MM.1S (cell line): ENCODE measurements at regions not wholly inside any gene's neighbourhood (a gene's known extent, or its start where the extent isn't known, plus 50 kb on each side); places are given as distances from the start of the nearest gene placed in this dataset.

ENCODE experiments used
- CTCF ChIP-seq: fragments of 300-600 bp; sonication (generic); IDR thresholded peaks from 2 replicates; pipeline ENCODE4 v1.5.1; 2016; ENCODE audit warnings: antibody characterized with exemption, low read length, mixed read lengths
- EZH2phosphoT487 ChIP-seq: fragments of 300-600 bp; sonication (generic); IDR thresholded peaks from 2 replicates; pipeline ENCODE4 v1.6.1; 2018; ENCODE audit warnings: antibody characterized with exemption, low read length

- no peak for TF ChIP-seq CTCF
- TF ChIP-seq EZH2phosphoT487: no peak
Measured at GRCh38 chr12:46990211-46990610, 89.2 kb upstream of the PCED1B start.
